GM21528 (cell line): ENCODE measurements at regions not wholly inside any gene's neighbourhood (a gene's known extent, or its start where the extent isn't known, plus 50 kb on each side); places are given as distances from the start of the nearest gene placed in this dataset.
"Not testable (repeated sequence)": the region's sequence is repeated elsewhere in the genome, so short reads cannot be mapped to it uniquely, and the experiment has no call there.

Experiments used
- ATAC-seq: cut with Tn5 transposase; IDR thresholded peaks from one replicate; pipeline ENCODE4 v1.9.1; 2021; ENCODE audit warnings: mild to moderate bottlenecking, moderate library complexity; ENCODE audit not compliant: unreplicated experiment, low FRiP score

DNA sequence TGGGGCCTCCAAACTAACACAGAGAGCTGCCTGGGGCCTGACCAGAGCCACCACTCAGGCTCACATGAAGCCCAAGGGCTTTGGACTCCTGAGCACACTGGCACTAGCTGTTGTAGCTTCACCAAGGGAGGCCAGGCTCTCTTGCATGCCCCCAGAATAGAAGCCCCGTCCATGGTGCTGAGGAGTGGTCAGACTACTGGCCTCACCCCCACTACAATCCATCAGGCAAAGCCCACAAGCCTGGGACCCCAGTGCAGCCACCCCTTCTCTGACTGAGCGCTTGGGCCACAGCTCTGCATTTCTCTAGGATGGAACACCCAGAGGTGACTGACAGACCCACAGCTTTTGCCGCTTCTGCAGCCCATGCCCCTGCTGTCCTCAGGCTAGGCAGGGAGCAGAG lies 180.8 kb downstream of the PYDC2 start:
- ATAC-seq, result no peak

DNA sequence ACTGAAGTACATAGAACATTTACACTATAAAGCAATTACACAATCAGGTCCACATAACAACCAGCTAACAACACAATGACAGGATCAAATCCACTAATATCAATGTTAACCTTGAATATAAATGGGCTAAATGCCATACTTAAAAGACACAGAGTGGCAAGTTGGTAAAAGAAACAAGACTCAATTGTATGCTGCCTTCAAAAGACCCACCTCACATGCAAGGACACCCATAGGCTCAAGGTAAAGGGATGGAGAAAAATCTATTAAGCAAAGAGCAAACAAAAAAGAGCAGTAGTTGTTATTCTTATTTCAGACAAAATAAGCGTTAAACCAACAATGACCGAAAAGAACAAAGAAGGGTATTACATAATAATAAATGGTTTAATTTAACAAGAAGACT lies 183.3 kb downstream of the PYDC2 start:
- ATAC-seq, result no peak

- no peak for ATAC-seq
Observed at GRCh38 chr3:191646242-191646641, 185.3 kb downstream of the PYDC2 start.

DNA sequence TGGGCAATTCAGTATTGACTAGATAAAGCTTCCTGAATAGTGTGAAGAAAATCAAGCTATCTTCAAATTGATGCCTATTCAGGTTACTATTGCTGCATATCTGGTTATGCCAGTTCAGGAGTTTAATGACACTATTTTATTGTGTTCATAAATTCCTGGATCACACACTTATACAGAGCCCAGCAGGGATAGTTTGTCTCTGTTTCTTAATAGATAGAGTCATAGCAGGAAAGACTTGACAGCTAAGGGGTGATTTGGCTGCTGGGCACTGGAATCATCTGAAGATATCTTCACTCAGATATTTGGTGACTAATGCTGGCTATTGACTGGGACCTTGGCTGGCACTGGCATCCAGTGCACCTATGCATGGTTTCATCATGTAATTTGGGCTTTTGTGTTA lies 187.8 kb downstream of the PYDC2 start:
- no peak for ATAC-seq

DNA sequence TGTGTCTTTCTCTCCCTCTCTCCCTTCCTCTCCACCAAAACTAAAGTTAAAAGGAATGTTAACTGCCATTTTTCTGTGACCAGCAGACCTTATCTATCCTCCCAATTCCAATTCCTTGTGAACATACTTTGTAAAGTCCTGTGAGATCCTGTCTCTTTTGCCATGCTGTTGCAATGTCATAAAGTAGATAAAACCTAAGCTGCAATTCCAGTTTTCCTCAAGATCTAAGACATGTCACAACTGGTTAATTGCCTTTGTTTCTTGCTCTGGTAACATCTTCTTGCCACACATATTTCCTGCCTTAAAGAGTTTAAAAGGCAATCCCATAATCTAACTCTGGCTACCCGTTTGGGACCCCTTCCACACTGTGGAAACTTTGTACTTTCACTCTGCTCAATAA lies 188.7 kb downstream of the PYDC2 start:
- no peak for ATAC-seq

DNA sequence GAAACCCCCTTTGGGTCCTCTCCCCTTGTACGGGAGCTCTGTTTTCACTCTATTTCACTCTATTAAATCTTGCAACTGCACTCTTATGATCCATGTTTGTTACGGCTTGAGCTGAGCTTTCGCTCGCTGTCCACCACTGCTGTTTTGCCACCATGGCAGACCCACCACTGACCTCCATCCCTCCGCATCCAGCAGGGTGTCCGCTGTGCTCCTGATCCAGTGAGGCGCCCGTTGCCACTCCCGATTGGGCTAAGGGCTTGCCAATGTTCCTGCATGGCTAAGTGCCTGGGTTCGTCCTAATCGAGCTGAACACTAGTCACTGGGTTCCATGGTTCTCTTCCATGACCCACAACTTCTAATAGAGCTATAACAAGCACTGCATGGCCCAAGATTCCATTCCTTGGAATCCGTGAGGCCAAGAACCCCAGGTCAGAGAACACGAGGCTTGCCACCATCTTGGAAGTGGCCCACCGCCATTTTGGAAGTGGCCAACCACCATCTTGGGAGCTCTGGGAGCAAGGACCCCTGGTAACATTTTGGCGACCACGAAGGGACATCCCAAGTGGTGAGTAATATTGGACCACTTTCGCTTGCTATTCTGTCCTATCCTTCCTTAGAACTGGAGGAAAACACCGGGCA lies 197.9 kb downstream of the PYDC2 start:
- ATAC-seq, result not testable (repeated sequence)

- not testable (repeated sequence) for ATAC-seq
Observed at GRCh38 chr3:191662150-191662549, 201.2 kb downstream of the PYDC2 start.

GRCh38 chr3:191680989-191681597 lies 220.1 kb downstream of the PYDC2 start:
- ATAC-seq, result no peak

DNA sequence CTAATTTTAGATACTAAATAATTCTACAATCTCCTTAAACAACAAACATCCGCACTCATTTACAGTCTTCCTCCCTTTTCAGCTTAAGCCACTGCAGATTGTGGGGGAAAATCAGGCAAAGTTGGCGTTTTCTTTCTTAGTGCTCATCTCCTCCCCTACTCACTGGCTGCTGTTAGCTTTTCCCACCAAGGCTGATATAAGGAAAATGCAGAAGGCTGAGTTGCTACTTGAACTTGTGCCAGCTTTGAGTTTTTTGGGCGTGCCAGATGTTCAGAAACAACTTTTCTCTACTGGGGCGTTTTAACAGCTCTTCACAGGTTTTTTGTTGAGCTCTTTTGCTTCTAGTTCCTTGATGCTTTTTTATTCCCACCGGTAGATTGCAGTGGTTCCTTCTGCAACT lies 222.0 kb downstream of the PYDC2 start:
- no peak for ATAC-seq

GRCh38 chr3:191686626-191687025 lies 225.7 kb downstream of the PYDC2 start:
- no peak for ATAC-seq

DNA sequence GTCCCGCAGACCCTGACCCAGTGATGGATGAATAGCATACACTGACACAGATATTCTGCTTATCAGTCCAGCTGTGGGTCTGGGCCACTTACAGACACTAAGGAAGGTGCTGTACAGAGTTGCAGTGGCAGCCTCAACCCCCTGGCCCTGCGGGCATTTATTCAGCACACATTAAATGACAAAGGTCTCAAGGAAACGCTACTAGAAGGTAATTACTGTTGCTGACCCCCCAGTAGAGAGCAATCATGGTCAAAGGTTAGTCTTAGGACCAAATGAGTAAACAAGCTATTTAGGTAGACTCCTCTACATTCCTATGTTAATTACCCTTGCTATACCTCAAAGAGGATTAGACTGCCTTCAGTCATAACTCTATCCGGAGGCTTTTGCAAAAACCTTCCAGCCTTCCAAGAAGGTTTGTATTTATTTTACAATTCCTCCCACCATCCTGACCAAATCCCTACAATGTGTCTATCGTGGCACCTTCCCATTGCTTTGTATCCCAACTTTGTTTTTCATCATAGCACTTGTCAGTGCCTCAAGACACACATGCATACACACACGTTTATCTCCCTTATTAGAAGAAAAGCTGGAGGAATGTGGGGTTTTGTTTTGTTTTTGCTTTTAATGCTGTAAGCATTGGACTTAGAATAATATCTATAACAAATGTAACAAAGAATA lies 227.9 kb downstream of the PYDC2 start:
- no peak for ATAC-seq

- ATAC-seq, result not testable (repeated sequence)
Observed at GRCh38 chr3:191691184-191691583, 230.2 kb downstream of the PYDC2 start.

DNA sequence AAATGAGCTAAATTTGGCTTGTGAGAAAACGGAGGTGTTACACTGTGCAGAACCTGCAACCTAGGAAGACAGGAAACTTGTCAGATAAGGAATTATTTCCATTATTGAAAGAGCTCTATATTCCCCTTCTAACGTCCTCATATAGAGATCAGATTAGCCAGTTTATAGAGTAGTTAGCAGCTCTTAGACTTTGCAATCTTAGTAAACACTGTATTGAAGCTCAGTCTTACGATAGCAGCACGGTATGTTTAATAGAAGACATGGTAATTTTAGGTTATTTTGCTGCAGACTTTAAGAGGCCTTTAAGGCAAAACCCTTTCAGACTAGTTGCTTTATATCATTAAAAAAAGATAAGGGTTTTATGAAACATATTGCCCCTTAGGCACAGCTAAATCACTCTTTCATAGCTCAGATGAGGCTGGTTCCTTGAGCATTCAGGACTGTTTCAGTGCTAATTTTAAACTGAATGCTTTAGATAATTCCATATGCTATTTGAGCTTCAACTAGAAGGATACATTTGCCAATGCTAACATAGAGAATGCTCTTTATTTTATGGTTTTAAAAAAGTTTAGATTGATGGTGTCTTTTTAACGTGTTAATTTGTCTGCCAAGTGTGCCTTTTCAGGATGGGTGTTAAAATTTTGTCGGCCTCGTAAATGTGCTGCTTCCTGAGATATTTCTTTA lies 234.3 kb downstream of the PYDC2 start:
- no peak for ATAC-seq

DNA sequence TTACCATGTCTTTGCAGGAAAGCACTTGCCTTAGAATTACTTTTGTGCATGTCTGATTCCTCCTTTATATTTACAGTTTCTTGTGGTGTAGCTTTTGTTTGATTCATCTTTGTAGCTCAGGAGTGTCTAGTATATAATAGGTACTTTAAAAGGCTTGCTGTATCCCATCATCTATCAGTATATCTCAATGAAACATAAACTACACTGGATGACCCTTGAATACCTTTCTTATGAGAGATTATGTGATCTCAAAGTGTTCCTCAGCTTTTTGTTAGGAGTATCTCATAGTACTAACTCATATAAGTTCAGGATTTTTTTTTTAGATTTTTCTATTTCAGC lies 234.8 kb downstream of the PYDC2 start:
- no peak for ATAC-seq

DNA sequence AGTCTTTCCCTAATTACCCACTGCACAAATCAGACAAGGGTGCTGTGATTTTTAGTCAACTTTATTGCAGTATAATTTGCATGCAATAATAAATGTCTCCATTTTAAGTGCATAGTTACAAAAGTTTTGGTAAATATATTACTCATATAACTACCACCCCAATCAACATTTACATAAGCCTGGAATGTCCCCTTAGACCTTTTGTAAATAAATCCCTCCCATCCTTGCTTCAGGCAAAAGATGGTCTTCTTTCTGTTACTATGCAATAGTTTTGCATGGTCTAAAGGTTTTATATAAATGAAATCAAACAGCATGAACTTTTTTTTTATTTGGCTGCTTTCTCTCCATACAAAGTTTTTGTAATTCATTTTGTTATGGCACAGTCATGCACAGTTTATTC lies 235.4 kb downstream of the PYDC2 start:
- ATAC-seq, result no peak

- ATAC-seq, result no peak
Observed at GRCh38 chr3:191699546-191699945, 238.6 kb downstream of the PYDC2 start.

DNA sequence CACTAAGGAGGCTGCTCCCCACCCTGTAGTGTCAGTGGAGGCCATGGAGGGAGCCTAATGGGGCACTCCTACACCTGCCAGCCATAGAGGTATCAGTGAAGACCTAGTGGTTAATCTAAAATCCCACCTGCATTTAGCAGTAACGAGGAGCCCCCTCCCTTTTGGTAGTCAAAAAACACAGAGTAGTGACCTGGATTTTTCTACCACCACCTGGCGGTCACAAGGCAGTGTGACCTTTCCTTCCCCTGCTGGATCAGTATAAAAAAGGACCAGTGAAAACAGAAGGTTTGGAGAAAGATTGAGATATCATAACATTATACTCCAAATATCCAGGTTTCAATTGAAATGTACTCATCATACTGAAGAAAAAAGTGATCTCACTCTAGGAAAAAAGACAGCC lies 241.2 kb downstream of the PYDC2 start:
- no peak for ATAC-seq

DNA sequence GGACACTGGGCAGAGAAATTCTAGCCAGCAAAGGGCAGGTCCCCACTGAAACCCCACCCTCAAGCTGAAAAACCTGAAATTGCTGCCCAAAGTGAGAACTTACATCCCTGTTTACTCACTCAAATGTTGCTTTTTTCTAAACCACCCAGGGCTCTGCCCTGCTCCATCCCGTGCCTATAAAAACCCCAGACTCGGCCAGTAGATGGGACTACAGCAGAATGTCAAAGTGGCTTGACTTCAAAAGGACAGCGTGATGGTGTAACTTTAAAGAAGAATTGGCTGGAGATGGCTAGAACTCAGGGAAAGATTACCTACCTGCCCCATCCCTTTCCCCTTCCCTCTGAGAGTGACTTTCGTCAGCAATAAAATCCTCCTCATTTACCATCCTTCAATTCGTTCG lies 246.9 kb downstream of the PYDC2 start:
- ATAC-seq, result no peak

GRCh38 chr3:191715585-191715984 lies 254.6 kb downstream of the PYDC2 start:
- ATAC-seq, result no peak

DNA sequence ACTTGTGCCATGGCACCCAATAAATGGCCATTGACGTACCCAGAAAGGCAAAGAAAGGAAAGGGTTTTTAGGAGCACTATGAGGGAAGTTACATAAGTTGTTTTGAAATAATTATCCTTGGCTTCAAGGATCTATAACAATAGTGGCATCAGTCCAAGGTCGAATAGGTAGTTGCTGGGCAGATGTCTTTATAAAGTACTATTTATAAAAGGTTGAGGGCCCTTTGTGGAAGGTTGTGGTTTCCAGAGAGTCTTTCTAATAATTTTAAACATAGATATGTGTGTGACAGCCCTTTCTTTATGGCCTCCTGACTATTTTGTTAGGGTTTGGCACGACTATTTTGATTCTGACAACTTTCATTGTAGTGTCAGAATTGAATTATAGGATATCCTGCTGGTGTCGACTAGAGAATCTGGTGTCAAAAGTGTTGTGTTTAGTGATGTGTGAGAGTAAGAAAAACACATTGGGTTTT lies 260.5 kb downstream of the PYDC2 start:
- no peak for ATAC-seq

GRCh38 chr3:191721990-191722389 lies 261.0 kb downstream of the PYDC2 start:
- ATAC-seq, result no peak
